HL-60/S4 treated with retinoic acid at 250 ng/mL for 4 days and 3 days (cell line): ENCODE measurements at regions not wholly inside any gene's neighbourhood (a gene's known extent, or its start where the extent isn't known, plus 50 kb on each side); places are given as distances from the start of the nearest gene placed in this dataset.

Experiments used
- in situ Hi-C: fragments of 300-500 bp; cut with MboI; formaldehyde crosslinking; loops from 2 replicates; pipeline ENCODE4 v1.7.0; 2022; ENCODE audit warnings: low sequenced_read_pairs

DNA sequence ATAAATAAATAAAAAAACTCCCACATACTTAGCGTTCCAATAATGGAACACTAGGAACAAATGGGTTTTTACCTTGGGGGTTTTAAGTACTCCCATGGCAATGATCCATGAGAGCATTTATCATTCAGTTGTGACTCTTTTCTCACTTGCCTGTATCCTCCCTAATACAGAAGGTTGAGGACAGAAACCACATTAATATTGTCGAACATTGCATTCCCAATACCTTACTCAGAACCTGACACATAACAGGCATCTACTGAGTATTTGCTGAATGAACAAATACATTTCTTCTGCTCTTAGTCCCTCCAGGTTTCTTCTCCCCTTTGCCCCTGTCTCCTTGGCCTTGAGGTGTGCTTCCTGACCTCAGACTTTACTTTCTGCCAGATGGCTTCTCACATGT lies 175.9 kb downstream of the CEMIP2 start:
- in situ Hi-C loops: no loop called here

DNA sequence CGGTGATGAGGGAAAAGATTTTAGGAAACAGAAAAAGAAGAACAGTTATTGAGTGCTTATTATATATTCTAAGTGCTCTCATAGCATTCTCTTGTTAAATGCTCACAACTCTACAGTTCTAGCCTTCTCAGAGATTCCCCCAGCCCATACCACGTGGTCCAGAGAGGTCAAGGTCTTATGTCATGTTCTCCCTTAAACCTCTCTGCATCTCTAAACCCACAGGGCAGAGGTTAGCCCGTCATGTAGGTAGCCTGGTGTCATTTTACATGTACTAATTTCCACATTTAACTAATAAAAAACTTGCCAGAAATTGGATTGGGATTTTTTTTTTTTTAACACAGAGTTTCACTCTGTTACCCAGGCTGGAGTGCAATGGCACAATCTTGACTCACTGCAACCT lies 178.0 kb downstream of the CEMIP2 start:
- in situ Hi-C loops: no loop called here

DNA sequence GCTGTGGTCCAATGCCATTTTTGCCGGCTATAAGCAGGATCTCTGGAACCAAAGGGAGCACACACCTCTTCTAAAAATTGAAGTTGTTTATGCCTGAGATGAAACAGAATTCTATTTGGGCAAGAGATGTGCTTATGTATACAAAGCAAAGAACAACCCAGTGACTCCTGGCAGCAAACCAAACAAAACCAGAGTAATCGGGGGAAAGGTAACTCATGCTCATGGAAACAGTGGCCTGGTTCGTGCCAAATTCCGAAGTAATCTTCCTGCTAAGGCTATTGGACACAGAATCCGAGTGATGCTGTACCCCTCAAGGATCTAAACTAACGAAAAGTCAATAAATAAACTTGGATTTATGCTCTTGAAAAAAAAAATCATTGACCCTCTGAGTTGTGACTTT lies 178.7 kb downstream of the CEMIP2 start:
- in situ Hi-C loops: no loop called here

DNA sequence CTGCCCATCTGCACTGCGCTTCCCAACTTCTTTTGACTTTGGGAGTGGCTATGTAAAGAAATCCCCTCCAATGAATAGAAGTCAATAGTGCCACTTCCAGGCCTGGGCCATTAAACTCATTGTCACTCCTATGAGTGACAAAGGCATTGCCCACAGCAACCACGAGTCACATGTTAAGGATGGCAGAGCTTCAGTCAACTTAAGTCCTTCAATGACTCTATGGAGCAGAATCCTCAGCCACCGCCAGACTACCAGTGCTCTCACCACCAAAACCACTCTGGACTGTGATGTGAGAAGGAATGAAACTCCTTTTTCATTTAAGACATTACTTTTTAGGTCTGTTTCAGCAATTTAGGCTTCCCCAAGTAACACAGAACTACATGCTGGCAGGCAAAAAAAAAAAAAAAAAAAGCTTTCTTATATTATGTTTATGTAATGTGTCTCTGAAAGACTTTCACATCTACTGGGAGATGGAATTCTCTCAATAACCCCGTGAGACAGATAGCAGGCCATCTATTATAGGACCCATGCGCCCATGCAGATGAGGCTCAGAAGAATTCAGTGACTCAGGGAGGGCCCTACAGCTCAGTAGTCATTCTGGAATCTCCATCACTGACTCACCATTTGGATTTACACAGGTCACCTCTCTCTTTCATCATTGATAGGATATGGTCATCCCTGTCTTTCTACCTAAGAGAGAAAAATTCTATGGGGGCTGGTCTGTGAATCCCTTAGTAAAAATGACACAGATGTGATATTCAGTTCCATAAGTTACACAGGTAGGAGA lies 180.5 kb downstream of the CEMIP2 start:
- in situ Hi-C loops: no loop called here

DNA sequence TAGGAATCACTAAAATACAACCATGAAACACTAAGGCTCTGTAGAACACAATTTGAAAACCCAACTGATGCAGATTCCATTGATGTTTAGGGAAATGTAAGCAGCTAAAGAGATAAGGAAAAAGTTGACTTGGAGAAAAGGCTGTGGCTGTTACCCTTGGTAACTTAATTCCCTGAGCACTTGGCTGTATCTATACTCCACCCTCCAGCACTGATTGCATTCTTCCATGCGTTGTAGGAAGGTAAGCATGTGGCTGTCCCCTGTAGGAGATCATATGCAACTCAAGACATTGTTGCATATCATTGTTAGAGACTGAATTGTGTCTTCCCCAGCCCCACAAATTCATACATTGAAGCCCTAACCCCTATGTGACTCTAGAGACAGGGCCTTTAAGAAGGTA lies 184.5 kb downstream of the CEMIP2 start:
- in situ Hi-C loops: no loop called here

DNA sequence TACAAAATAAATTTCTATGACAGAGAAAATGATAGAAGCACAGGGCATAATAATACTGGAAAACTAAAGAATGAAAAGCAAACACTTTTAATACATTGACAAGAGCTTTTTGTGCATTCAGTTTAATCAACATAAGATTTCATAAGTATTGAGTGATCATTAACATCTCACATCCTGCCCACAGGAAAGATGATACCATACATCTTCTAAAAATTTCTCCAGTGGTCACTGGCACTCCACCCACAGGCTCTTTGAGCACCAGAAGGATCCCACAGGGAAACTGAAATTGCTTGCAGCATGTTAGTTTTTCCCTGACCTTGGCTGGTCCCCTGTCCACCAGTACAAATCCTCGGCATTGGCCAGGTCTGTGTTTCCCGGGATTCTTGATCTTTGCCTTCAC lies 186.0 kb downstream of the CEMIP2 start:
- in situ Hi-C loops: no loop called here

DNA sequence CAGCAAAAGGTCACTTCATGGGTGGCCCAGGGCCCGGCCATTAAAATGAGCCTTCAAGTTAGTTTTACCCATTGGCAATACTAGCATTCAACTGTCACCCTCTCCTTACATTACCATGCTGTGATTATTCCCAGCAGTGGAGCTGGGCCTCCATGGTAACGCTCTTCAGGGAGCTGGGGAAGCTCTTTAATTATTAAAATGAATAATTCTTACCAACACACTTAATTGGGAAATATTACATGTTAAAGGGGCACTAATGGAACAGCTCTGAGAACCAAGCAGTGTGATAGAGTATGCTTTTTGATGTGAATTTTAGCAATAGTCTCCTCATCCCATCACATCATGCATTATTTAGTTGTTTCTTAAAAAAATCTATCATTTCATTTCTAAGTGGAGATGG lies 187.2 kb downstream of the CEMIP2 start:
- in situ Hi-C loops: no loop called here

DNA sequence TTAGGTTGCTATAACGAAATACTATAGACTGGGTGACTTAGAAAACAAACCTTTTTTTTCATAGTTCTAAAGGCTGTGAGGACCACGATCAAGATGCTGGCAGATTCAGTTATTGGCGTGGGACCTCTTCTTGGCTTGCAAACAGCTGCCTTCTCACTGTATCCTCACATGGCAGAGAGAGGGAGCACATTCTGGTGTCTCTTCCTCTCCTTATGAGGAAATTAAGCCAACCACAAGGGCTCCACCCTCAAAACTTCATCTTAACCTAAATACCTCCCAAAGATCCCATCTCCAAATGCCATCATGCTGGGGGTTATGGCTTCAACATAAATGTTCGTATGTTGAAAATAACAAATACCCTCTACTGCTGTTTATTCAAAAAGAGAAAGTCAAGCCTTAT lies 197.1 kb downstream of the CEMIP2 start:
- in situ Hi-C loops: no loop called here

DNA sequence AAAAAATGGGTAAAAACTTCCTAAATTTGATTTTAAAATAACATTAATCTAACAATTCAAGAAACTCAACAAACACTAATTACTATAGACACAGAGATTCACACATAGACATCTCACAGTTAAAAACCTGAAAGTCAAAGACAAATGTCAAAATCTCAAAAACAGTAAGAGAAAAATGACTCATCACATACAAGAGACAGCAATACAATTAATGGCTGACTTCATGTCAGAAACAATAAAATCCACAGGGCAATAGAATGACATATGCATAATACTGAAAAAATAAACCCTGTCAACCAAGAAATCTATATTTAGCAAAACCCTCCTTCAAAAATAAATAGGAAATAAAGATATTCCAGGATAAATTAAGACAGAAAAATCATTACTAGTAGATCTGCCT lies 200.4 kb downstream of the CEMIP2 start:
- in situ Hi-C loops: no loop called here

DNA sequence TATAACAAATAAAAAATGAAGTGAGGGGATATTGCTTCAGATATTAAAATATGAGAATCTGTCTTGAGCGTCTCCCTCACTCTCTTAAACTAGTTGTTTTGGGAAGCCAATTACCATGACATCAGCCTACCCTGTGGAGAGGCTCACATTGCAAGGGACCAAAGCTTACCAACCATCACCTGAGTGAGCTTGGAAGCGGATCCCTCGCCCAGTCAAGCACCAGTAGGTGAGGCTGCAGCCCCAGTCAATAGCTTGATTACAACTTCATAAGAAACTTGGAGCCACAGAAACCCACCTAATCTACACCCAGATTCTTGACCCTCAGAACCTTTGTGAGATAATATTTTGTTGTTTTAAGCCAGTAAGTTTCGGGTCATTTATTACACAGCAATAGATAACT lies 206.2 kb downstream of the CEMIP2 start:
- in situ Hi-C loops: no loop called here

DNA sequence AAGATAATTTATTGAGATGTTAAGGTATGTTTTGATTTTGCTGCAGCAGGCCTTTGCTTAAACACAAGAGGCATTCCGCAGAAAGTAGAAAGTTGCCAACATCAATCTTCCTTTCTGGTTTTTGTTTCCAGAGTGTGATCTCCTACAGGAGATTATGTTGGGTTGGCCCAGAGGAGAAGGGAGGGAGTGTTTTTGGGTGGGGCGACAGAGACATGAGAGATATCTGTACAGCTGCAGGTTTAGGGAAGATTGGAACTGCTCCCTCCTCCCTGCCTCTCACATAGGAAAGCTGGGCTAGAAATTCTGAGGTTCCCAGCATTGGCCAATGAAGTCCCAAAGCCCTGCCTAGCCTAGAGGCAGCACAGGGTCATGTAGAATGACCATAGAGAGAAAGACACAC lies 211.0 kb downstream of the CEMIP2 start:
- in situ Hi-C loops: no loop called here

DNA sequence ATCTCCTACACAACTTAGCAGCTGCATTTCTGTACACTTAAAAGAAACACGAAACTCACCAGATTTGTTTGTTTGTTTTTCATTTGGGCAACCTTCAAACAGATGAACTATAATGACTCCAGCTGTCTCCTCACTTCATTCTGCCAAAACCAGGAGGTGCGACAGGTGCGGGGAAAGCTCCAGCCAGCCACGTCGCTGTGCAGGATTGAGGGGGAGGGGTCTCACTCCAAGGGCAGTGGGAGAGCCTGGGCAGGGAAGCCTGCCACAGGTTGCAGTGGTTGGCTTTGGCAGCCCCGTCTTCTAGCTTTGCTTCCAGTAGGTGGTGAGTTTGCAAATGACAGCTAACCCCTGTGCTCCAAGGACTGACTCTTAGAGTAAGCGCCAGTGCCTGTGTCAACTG lies 215.8 kb downstream of the CEMIP2 start:
- in situ Hi-C loops: no loop called here

DNA sequence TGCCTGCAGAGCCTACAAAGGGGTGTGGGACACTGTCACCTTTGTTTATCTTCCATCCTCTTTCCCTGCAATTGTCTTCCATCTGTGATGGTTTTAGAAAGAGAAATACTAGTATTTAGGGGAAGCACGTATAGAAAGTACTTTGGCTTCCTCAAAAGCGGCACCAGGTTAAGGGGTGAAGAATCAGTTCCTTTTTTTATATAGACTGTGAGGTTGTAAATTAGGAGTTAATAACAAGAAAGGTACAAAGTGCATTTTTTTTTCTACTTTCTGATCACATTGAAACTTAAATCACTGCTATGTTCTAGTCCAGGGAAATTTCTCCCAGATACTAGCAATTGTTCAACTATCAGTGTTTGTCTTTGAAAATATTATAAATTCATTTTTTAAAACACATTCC lies 219.3 kb downstream of the CEMIP2 start:
- in situ Hi-C loops: no loop called here

DNA sequence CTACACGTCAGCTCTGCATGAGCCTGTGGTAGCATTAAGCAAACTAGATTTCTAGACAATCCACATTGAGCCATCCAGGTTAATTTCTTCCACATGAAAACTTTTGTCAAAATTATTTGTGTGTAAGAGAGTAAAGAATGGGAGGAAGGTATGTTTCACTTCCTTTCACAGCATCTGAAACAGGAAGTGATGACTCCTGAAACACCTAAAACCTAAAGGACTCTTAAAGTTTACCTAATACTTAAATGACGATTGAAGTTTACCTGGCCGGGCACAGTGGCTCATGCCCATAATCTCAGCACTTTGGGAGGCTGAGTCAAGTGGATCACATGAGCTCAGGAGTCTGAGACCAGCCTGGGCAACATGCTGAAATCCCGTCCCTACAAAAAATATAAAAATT lies 223.8 kb downstream of the CEMIP2 start:
- in situ Hi-C loops: no loop called here

DNA sequence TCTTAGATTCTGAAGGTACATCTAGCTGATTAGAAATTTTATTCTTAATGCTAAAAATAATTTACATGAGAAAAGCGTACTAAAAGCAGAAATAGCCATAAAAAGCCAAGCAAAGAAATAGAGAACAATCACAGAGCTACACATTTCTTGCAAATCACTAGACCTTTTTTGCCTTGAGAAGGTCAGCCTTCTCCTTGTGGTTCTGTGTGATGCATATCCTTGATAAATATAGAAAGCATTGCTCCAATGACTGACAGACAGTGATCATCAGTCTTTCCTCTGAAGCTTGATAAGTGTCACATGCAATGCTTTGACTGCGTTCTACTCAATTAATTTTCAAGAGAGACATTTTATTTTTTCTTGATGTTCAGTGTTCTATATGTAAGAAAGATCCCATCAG lies 226.9 kb downstream of the CEMIP2 start:
- in situ Hi-C loops: no loop called here

DNA sequence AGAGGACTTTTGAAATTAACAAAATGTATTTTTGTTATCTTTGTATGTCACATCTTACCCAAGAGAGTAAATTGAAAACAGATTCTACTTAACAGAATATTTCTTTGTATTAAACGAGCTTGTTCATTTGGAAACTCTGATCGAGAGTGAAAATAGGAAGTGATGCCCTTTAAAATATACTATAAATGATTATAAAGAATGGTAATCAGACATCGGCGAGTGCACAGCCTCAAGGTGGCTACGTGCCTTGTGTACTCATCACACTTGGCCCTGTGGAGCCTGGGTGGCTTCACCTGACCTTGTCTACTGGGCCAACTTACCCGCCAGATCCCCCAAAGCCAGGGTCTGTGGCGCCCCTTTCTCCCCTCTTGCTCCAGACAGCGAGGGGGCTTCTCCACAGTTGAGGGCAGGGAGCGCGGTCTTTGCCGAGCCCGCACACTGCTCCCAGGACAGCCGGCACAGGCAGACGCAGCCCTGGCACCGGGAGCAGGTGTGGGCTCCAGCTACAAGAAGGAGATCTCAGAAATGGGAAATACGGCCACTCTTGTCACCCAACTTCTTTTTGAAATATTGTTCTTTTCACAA lies 243.2 kb downstream of the CEMIP2 start:
- in situ Hi-C loops: no loop called here

DNA sequence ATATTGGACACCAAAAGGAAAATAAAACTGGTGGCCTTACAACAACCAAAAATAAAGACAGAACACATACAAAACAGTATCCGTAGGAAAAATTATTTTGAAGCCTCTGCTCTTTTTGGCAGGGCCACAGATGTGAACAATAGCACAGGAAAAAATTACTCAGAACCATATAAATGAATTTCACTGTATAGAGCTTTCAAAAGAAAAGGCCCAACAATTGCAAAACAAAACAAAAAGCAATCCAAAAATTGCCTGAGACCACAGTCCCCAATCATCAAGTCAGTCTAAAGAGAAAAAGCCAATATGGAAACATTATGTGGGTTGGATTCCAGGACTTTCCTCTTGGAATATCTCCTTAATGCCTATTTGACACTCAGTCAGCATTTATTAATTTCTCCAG lies 243.8 kb downstream of the CEMIP2 start:
- in situ Hi-C loops: no loop called here

DNA sequence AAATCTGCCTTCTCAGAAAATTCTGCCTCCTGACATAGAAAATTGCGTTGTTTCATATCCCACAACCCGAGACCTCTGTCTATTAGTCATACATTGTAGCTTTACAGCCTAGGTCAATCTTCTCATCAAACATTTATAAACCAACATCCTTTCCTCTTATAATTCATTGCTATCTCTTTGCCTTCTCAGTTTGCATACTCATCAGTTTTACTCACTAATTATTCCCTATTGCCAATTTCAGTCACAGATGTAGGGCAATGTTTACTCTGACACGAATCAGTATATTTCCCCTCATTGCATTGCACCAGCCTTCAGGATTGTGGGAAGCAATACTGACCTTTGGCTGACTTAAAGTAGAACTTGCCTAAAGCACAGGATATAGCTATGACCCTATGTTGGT lies 247.2 kb downstream of the CEMIP2 start:
- in situ Hi-C loops: no loop called here

DNA sequence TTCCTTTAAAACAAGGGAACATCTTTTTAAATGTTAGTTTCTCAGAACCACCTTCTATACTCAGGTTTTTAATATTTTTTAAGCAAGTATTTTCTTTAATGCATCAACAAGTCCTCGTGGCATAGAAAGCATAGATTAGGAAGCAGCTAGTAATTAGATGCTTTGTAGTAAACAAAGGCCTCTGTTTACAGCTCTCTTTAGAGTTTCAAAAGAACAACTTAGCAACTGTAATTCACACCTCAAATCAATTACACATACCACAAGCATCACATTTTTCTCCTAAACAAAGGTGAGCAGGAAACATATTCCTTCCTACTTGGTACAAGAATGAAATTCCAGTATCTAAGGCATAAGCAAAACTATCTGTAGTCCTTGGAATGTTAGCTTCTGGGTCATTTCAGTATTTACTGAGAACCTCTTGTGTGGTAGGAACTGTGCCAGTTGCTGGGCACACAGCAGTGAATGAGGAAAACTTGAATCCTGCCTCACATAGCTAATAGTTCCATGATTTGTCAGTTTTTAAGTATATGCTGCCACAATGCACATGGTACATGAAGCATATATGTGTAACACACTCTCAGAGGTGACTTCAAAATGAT lies 249.1 kb downstream of the CEMIP2 start:
- in situ Hi-C loops: no loop called here

DNA sequence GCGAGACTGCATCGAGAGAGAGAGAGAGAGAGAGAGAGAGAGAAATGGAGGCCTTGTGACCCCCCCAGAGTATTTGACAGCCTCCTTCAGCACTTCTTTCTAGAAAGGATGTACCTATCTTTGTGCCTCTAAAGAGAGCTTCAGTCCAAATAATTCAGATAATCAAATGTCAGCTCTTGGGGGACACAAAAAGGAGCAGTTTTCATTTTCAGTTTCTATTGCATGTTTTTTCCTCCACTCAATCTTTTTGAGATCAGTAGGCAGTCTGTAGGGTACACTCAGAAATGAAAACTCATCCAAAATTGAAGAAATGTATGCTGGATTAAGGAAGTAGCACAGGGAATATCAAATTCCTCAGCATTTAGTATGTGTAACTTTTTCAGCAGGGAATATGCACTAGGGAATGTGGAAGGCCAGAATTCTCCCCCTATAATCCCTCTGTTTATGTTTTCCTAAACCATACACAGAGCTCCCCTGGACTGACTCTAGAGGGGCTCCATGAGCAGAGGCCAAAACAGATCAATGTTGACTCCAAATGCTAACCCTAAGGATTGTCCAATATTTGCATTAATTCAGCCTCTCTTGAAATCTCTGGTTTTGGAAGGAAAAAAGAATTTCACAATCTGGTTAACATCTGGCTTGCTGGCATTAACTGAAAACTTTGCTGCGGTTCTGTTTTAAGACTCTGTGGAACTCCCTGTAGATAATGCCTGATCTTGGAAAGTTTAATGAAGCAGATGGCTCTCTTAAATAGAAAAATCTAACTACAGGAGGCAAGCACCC lies 250.1 kb downstream of the CEMIP2 start:
- in situ Hi-C loops: no loop called here

DNA sequence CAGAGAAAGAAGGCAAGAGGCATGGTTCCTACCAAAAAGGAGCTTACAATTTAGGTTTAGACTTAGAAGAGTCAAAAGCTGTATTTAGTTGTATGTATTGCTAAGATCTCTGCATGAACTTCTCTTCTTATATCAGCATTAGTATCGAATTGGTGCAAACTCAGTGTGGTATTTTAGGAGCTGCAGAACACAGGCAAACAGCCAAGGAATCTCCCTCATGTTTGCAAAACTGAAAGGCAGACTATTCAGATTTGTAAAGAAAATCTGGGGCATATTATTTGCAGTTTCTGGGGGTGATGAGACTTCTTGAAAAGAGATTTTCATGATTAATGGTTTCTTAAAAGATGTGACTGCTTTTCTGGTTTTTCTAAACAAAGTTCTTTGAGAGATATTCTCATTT lies 252.7 kb downstream of the CEMIP2 start:
- in situ Hi-C loops: no loop called here

DNA sequence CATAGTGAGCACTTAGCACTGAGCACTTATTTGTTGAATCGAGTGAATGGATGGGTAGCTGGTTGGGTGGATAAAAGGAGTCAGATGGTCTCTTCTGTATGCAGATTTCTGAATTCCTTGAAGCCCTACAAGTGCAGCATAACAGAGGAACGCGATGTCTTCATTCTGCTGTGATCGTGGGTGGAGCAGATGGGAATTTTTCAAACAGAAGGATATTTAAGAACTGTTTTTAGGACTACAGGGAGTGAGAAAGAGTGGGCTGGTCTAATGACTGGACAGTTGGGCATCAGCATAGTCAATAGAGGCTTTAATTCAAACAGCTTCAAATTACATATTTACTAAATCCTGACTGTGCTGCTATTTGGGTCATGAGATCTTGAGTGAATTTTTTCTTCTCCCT lies 253.2 kb downstream of the CEMIP2 start:
- in situ Hi-C loops: no loop called here
